GM18909 (cell line): ENCODE measurements at regions not wholly inside any gene's neighbourhood (a gene's known extent, or its start where the extent isn't known, plus 50 kb on each side); places are given as distances from the start of the nearest gene placed in this dataset.
A peak's percentile ranks its signal among the peaks of the same experiment; 100 is the strongest.

ENCODE experiments used
- ATAC-seq: cut with Tn5 transposase; IDR thresholded peaks from one replicate; pipeline ENCODE4 v1.9.1; 2021; ENCODE audit warnings: mild to moderate bottlenecking; ENCODE audit not compliant: unreplicated experiment, poor library complexity

DNA sequence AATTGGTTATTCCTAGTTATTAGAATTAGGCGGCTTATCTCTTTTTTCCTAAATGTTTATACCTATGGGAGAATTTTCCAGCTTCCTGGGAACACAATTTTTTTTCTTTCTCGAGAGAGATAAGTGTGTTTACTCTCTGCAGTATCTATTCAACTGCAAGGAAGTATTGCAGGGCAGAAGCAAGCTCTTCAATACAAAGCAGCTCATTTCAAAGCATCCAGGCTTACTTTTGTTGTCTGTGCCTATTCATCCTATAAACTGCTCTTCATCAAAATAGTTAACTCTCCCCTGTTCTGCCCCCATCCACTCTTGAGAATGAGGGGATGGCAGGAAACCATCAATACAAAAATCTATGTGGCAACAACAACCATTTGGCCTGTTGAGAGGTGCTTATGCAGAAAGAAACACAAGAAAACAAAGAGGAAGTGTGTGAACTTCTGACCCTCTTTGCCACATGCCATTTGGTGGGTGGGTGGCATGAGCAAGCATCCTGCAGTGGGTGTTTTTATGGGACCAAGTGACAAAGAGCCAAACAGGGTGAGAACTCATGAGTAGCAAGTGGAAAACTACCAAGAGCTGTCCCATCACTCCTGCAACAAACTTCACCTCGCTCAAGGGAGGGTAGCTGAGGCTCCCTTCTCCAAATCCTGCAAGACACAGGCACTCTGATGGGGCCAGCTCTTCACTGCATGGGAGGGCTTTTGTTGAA is 50.6 kb upstream of the MRPS6 start:
- no peak for ATAC-seq

DNA sequence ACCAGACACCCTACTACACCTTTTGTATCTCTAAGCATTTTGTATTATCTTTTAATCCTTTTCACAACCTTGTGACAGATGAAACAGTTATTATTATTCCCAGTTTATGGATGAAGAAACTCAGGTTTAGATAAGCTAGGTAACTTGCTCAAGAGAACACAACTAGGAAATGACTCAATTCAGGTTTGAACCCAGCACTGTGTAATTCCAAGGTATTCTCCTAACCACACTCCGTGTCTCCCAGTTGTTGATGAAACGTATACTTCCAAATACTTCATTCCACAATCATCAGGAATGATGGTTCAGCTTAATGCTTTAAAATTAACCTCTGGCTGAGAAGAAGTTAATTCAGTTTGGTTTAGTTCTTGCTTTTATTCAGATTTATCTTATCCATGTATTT is 51.7 kb upstream of the MRPS6 start:
- ATAC-seq: no peak

DNA sequence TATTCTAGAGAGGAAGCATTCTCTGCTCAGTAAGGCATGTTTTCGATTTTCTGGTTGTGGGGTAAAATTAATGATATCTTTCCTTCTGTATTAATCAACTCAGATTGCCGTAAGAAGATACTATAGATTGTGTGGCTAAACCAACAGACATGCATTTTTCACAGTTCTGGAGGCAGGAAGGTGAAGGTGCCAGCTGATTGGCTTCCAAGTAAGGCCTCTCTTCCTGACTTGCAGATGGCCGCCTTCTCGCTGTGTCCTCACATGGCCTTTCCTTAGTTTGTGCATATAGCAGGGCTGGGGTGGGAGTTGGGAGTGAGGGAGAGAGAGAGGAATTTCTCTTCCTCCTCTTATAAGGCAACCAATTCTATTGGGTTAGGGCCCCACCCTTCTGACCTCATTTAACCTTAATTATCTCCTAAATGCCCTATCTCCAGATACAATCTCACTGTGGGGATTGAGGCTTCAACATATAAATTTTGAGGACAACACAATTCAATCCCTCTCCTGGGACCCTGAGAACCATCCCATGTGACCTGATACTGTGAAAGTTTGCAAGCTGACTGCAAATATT is 52.3 kb upstream of the MRPS6 start:
- ATAC-seq: no peak

DNA sequence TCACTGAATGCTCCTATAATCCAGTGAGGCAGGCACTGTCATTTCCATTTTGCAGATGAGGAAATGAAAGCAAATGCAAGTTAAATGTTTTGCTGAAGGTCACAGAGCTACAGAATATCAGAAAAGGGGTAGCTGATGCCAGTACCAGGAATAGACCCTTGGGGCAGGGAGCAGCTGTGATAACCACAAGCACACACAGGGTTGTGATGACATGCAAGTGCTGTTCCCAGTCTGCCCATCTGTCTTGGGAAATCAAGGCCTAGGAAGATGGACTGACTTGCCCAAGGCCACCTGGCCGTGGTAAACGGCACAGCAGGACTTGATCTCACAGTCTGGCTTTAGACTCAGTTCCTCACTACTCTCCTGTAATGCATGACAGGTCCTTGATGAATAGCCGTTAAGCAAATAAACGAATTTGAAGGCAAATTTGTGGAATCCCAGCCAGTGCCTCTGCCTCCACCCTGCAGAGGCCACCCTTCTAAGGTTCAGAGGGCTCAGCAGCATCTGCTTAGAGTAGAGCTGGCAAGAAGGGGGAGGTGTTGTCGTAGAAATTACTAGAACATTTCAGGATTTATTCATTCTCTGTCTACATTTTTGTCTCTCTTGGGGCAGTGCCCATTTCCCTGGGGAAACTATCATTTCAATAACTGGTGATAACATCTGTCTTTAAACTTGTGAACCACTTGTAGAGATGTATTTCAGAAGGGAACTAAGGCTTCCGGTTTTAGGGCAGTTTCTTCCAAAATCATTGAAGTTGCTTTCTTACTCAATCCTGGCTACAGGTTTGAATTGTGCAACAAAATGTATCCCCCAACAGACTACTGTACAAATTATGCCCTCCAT is 53.2 kb upstream of the MRPS6 start:
- peak; percentile 43 for ATAC-seq

DNA sequence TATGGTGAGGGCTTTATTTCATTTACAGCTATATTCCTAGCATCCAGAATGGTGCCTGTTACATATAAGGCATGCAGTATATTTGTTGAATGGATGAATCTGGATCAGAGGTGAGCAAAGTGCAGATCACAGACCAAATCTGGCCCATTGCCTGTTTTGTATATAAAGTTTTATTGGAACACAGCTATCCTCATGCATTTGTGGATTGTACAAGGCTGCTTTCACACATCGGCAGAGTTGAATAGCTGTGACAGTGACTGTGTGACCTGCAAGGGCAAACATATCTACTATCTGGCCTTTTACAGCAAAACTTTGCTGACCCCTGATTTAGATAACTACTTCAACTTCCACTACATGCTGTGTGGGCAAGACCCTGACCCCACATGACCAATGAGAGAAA is 54.0 kb upstream of the MRPS6 start:
- no peak for ATAC-seq

DNA sequence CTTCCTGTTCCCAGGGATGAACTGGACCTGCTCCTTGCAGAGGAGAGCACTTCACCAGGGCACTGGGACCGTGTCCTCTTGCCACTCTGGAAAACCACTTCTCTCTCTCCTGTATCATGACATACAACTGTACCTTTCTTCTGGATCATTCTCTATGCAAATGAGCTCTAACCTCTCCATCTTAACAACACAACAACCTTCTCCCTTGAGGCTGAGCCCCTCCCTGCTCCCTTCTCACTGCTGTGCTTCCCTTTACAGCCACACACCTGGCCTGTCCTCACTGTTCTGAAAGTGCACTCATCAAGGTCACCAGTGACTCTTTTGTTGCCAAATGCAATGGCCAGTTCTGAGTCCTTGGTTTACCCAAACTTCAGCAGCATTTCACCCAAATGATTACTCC is 54.5 kb upstream of the MRPS6 start:
- no peak for ATAC-seq

DNA sequence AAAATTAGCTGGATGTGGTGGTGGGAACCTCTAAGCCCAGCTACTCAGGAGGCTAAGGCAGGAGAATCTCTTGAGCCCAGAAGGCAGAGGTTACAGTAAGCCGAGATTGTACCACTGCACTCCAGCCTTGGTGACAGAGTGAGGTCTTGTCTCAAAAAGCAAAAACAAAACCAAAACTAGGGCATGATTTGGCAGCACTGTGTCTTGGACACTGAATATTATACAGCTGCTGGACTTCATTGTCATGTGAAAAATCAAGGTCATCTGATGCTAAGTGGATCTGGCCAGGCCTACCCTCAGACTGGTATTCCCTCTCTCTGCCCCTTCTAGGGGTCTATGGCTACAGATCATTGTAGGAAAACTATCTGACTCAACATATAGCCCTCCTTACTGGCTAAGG is 55.2 kb upstream of the MRPS6 start:
- no peak for ATAC-seq

DNA sequence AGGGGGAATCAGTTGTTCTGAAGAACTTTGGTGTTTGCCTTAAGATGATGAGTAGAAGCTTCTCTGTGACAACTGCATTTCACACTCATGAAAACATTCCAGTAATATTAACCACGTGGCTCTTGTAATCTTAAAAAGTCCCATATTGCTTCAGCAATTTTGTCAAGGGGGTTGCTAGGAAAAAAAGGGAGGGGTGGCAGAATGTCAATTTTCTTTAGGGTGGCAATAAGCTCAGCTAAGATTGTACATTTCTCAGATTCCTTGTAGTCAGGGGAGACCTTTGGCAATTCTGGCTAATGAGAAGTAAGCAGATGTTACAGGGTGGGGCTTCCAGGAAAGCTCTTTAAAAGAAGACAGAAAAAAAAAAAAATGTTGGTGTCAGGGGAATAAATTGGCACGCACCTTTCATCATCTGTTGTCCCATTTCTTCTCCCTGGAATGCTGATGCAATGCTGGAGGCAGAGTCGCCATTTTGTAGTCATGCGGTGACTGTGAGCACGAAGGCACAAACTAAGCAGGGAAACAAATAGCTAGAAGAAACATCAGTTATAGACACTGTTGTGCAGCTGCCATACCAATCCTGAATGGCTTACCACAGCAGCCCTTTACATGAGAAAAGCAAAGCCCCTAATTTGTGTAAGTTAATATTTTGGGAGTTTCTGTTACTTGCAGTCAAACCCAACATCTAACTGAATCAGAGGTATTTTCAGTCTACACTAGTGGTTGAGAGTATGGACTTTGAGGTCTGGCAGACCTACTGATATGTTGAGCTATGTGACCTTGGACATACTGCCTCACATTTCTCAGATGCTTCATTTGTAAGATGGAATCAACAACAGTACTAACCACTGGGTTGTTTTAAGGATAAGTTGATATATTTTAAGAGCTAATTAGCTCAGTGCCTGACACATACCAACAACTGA is 56.1 kb upstream of the MRPS6 start:
- ATAC-seq: peak; percentile 47

DNA sequence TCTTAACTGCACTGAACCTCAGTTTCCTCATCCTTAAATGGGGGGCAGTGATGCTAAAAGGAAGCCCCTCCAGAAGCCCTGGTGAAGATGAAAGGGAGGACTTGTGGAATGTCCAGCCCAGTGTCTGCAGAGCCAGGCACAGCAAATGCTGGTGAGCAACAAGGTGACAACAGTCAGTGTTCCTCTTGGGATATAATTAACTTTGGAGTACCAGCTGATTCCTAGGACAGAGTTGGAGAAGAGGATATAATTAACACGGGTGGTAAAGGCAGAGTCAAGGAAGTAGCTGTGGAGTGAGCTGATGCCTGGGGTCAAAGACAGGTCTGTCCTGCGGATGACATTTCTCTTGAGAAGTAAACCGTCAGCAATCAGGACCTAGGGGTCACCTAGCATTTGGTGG is 60.7 kb upstream of the MRPS6 start:
- ATAC-seq: no peak

DNA sequence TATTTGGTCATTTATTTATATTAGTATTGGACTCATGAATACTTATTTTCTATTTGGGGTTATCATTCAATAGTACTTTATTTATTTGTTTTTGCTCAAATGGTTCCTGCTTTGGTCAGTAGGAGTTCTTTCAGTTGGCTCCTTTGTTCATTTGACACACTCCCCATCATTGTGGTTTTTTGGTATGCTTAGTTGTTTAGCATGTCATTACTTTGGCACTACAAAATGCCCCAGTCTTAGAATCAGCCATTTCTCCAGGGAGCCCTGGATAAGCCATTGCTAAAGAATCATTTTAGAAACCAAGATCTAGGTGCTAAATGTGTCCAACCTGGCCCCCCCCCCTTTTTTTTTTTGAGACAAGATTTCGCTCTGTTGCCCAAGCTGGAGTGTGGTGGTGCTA is 61.7 kb upstream of the MRPS6 start:
- no peak for ATAC-seq

DNA sequence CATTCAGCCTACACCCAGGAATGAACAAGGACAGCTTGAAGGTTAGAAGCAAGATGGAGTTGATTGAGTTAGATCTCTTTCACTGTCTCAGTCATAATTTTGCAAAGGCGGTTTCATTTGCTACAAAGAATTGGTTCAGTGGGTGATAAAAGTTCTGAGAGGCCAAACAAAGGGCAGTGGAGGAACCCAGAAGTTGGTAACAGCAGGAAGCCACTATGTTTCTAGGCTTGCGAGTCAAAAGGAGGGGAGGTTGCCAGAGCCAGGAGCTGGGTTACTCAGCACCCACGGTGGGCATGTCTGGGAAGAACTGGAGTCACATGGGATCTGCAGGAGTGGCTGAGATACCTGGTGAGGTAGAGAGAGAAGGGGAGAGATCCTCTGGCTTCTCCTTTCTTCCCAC is 64.2 kb upstream of the MRPS6 start:
- ATAC-seq: no peak

DNA sequence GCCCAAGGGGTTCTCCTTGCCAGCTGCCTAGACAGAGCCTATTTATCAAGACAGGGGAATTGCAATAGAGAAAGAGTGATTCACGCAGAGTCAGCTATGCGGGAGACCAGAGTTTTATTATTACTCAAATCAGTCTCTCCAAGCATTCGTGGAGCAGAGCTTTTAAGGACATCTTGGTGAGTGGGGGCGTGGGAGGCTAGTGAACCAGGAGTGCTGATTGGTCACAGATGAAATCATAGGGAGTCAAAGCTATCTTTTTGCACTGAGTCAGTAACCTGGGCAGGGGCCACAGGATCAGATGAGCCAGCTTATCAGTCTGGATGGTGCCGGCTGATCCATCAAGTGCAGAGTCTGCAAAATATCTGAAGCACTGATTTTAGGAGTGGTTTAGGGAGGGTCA is 64.8 kb upstream of the MRPS6 start:
- no peak for ATAC-seq

DNA sequence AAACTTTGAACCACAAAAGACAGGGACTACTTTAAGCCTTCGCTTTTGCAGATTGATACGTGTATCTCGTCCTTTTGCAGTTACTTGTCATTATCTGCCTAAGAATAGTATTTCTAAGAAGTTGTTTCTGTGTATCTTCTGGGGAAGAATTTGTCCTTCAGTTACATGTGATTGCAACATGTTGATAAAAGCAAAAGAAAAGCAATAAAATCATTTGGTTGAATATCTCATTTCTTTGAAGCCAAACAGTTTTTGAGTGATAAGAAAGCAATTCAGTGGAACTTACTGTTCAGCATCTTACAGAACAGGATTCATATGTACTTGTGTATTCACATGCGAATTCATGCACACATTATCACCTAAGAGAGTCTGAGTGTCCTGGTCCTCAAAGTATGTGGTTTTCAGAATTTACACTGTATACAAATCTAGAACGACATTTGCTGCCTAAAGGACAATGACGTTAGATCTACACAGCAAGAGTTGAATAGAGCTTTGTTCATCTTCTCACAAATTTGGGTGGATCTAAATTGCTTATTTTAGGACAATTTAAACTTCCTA is 66.7 kb upstream of the MRPS6 start:
- ATAC-seq: no peak

DNA sequence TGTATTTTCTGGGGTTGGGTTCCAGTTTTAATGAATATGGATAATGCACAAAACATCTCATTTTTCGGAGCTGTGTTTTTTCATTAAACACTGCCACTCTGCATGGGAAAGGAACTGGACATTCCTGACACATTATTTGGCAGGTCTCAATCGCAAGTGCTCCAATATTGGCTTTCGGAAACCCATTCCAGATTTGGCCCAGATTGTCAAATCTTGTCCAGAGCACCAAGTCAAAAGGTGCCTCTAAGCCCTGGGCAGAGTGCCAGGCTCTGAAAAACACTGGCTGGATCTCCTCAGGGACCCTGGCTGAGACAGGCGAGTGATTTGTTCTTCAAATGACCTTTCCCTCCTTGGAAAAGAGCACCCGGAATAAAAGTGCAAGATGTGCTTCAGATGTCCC is 68.4 kb upstream of the MRPS6 start:
- no peak for ATAC-seq

DNA sequence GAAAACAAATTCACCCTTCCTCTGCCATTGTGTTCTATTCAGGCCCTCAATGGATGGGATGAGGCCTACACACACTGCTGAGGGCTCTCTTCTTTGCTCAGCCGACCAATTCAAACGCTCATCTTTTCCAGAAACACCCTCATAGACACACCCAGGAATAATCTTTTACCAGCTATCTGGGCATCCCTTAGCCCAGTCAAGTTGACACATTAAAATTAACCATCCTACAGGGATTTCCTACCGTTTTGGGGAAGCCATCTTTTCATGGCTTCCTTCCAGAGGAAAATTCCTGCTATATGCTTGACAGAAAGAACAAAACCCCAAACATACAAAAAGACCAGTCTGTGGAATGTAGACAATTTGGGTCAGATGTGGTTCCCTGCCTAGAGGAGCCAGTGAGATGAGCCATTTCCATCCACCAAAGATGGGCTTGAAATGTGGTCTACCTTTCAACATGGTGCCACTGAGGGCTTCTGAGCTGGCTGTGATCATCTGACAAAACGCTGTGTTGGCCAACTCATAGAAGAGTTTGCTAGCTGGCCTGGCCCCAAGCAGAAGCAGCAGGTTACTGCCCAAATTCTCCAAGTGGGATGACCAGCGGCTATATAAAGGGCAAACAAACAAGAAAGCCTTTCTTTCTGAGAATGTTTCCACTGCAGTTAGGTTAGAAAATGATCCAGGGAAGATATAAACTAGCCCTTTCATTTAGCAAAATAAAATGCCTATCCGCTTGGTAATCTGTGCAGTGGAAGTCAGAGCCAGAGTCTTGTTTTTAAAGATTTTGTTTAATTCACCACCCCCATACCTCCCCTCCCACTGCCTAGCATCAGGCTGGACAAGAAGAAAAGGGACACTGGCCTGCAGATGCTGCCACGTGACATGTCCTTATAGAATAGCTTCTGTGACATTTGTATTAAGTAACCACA is 69.1 kb upstream of the MRPS6 start:
- no peak for ATAC-seq

DNA sequence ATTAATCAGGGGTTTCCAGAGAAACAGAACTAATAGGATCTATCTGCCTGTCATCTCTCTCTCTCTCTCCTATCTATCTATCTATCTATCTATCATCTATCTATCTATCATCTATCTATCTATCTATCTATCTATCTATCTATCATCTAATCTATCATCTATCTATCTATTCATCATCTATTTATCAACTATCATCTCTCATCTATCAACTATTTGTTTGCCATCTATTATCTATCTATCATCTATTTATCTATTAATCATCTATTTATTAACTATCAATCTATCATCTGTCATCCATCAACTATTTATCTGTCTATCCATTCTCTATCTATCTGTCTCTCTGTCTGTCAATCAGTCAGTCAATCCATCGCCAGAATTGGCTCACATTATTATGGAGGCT is 70.0 kb upstream of the MRPS6 start:
- ATAC-seq: no peak

DNA sequence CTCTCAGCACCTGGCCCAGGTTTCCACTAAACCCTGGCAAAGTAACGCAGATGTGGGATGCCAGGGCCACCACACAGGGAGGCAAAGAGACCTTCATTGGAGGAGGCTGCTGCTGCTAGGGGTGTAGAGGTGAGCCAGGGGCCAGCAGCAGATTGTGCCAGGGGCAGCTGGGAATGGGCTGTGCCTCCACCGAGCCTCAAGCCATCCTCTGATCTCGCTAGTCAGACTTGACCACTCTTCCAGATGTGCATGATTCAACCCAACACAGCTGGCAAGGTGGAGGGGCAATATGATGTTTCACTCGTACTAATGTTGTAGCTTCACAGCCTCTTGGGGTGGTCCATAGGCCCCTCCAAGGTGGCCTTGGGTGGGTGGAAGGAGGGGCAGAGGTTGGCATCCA is 73.0 kb upstream of the MRPS6 start:
- no peak for ATAC-seq

DNA sequence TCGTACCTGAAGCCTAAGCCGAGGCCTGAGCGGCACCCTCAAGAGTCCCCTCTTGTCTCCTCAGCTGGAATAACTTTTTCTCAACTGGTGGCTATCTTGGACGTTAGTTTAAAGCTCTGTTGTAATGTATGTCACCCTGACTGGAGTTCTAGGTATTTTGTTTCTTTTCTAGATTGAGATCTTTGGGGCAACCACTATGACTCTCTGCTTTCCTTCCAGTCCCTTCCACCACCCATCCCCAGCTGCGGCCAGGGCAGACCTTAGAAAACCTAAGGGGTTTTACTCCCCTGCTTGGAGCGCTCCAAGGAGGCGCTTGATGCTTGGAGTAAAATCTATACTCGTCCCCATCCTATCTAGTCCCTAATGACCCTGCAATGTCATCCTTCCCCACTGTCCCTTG is 74.6 kb upstream of the MRPS6 start:
- ATAC-seq: no peak

DNA sequence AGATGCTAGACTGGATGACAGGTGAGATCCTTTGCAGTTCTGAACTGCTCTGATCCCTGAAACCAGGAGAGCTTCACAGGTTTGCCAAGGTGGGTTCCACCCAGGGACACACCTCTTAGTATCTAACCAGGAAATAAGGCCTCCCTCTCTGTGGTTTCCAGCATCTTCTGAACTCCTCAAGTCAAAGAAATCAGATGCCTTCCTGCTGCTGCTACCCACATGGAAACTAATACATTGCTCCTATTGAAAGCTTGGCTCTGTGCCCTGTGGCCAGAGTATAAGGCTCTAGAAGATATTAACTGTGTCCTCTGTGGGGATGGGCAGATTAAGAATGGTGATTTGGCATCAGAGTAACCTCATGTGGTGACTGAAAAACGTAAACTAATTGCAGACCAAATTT is 75.0 kb upstream of the MRPS6 start:
- ATAC-seq: no peak
